ENCODE measurements at regions not wholly inside any gene's neighbourhood (a gene's known extent, or its start where the extent isn't known, plus 50 kb on each side); places are given as distances from the start of the nearest gene placed in this dataset.

DNA sequence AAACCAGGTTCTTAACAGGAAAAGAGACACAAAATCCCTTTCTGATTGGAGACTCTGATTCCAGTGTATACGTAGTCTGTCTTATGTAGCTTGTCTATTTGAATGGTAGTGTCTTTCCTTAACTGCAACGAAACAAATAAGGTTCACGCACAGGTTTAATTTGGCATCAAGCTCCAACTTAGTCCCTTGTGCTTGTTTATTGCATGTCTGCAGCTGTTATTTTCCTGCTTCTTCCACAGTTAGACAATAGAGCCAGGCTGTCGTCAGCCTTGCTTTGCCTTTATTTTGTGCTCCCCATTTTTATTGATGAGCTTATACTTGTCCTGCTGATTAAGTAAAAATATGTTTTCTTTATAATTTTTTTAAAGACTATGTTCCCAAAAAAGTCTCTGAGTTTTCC lies 152.7 kb upstream of the CDIN1 start:
- intact Hi-C loops (cut with micrococcal nuclease; ENCODE audit: unreplicated experiment), result no loop called here
- H3K27ac Mint-ChIP-seq (ENCODE audit: unreplicated experiment), result no peak overlapping the region
- no TSS peak for BruUV-seq (replicated peaks)
- CTCF ChIA-PET, result no interaction called here
- H3K4me1 Mint-ChIP-seq (ENCODE audit: low read depth, unreplicated experiment), result peaks cover 7% of the 10 kb centered on the region
- Histone ChIP-seq H3K4me3 (ENCODE audit: low read depth, low read length) (no peak overlapping the region), H3K4me1 (peaks cover 20% of the 10 kb centered on the region), H3K36me3 (ENCODE audit: control insufficient read depth, insufficient read depth, low read length) (no peaks in the 10 kb centered on the region), H3K9me3 (no peaks in the 10 kb centered on the region), H3K27me3 (replicated peaks; ENCODE audit: control insufficient read depth, insufficient read depth, low read length) (no peaks in the 10 kb centered on the region)
- TF ChIP-seq CTCF (IDR thresholded peaks at IDR 0.05; ENCODE audit: insufficient read depth in 1 of 2, low read depth in 1 of 2, low read length in 1 of 2, severe bottlenecking in 1 of 2, unreplicated experiment in 1 of 2), result no peak
- no peaks in the 10 kb centered on the region for H3K36me3 Mint-ChIP-seq (ENCODE audit: insufficient read depth, unreplicated experiment)
- DNase-seq, result no peak
- no peaks in the 10 kb centered on the region for H3K27me3 Mint-ChIP-seq (ENCODE audit: insufficient read depth, unreplicated experiment)
- H3K4me3 Mint-ChIP-seq (ENCODE audit: unreplicated experiment), result no peak overlapping the region
- no peaks in the 10 kb centered on the region for H3K9me3 Mint-ChIP-seq (ENCODE audit: unreplicated experiment)
- POLR2A ChIA-PET, result no interaction called here

DNA sequence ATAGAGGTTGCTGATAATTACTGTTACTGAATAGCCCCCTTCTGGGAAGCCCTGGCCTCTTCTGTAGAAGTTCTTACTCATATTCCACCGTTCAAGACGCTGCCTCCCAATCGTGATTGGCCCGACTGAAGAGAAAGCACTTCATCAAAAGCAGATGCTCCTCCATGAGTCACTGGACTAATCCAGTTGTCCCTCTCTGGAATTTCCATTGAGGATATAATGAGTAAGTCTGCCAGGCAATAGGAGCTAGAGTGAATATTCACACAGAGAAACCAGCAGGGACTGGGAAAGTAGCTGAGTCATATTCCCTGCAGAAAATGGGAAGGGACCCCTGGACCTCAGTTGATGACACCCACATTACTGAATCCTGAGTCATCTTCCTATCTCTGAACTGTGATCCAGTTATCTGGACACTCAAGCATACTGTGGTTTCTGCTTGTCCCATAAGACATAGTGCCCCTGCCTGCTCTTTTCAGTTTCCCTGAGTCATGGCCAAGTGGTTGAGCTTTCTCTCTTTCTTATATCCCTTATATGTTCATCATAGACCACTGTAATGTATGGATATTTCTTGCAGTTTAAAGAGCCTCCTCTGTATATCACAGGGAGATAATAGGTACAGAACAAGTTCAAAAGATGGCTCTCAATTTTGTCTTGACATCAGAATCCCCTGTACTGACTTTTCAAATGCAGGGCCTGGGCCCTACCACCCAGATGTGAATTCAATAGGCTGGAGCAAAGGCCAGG lies 151.2 kb upstream of the CDIN1 start:
- H3K9me3 Mint-ChIP-seq (ENCODE audit: unreplicated experiment), result no peaks in the 10 kb centered on the region
- peak; percentile 34 to 69 for DNase-seq
- H3K36me3 ChIP-seq (ENCODE audit: control insufficient read depth, insufficient read depth, low read length), result no peaks in the 10 kb centered on the region
- intact Hi-C loops (cut with micrococcal nuclease; ENCODE audit: unreplicated experiment), result no loop called here
- H3K27ac Mint-ChIP-seq (ENCODE audit: unreplicated experiment), result peak overlapping the region; percentile 76
- BruUV-seq (replicated peaks), result no TSS peak
- peaks cover 7% of the 10 kb centered on the region for H3K4me1 Mint-ChIP-seq (ENCODE audit: low read depth, unreplicated experiment)
- peaks cover 20% of the 10 kb centered on the region for H3K4me1 ChIP-seq
- H3K36me3 Mint-ChIP-seq (ENCODE audit: insufficient read depth, unreplicated experiment), result no peaks in the 10 kb centered on the region
- H3K9me3 ChIP-seq, result no peaks in the 10 kb centered on the region
- POLR2A ChIA-PET, result no interaction called here
- TF ChIP-seq CTCF (IDR thresholded peaks at IDR 0.05; ENCODE audit: insufficient read depth in 1 of 2, low read depth in 1 of 2, low read length in 1 of 2, severe bottlenecking in 1 of 2, unreplicated experiment in 1 of 2), result no peak
- no peak overlapping the region for H3K4me3 Mint-ChIP-seq (ENCODE audit: unreplicated experiment)
- CTCF ChIA-PET, result no interaction called here
- H3K27me3 Mint-ChIP-seq (ENCODE audit: insufficient read depth, unreplicated experiment), result no peaks in the 10 kb centered on the region
- no peak overlapping the region for H3K4me3 ChIP-seq (ENCODE audit: low read depth, low read length)
- no peaks in the 10 kb centered on the region for H3K27me3 ChIP-seq (replicated peaks; ENCODE audit: control insufficient read depth, insufficient read depth, low read length)

GRCh38 chr15:36429707-36430106 lies 149.7 kb upstream of the CDIN1 start:
- H3K36me3 ChIP-seq (ENCODE audit: control insufficient read depth, insufficient read depth, low read length), result no peaks in the 10 kb centered on the region
- H3K27ac Mint-ChIP-seq (ENCODE audit: unreplicated experiment), result no peak overlapping the region

More at GRCh38 chr15:36429707-36430106, 149.7 kb upstream of the CDIN1 start:
- TF ChIP-seq CTCF (IDR thresholded peaks at IDR 0.05; ENCODE audit: insufficient read depth in 1 of 2, low read depth in 1 of 2, low read length in 1 of 2, severe bottlenecking in 1 of 2, unreplicated experiment in 1 of 2), result no peak
- Mint-ChIP-seq H3K9me3 (ENCODE audit: unreplicated experiment) (no peaks in the 10 kb centered on the region), H3K36me3 (ENCODE audit: insufficient read depth, unreplicated experiment) (no peaks in the 10 kb centered on the region), H3K27me3 (ENCODE audit: insufficient read depth, unreplicated experiment) (no peaks in the 10 kb centered on the region), H3K4me3 (ENCODE audit: unreplicated experiment) (no peak overlapping the region), H3K4me1 (ENCODE audit: low read depth, unreplicated experiment) (peaks cover 7% of the 10 kb centered on the region)
- ChIA-PET POLR2A (no interaction called here), CTCF (no interaction called here)
- BruUV-seq (replicated peaks), result no TSS peak
- DNase-seq, result no peak
- H3K4me1 ChIP-seq, result peaks cover 20% of the 10 kb centered on the region
- intact Hi-C loops (cut with micrococcal nuclease; ENCODE audit: unreplicated experiment), result no loop called here
- H3K9me3 ChIP-seq, result no peaks in the 10 kb centered on the region
- H3K27me3 ChIP-seq (replicated peaks; ENCODE audit: control insufficient read depth, insufficient read depth, low read length), result no peaks in the 10 kb centered on the region
- H3K4me3 ChIP-seq (ENCODE audit: low read depth, low read length), result no peak overlapping the region

Data from Caco-2 (cell line).